Epithelial cell of esophagus (primary cell): ENCODE measurements at regions not wholly inside any gene's neighbourhood (a gene's known extent, or its start where the extent isn't known, plus 50 kb on each side); places are given as distances from the start of the nearest gene placed in this dataset.
A peak's percentile ranks its signal among the peaks of the same experiment; 100 is the strongest.

Experiments
- DNase-seq: peaks from one replicate; pipeline ENCODE4 v3.0.0; 2010; ENCODE audit warnings: low read depth
- H3K4me3 ChIP-seq: 2 replicates; pipeline ENCODE4 v1.5.1; 2011; ENCODE audit warnings: mild to moderate bottlenecking, low read length, control low read depth
- TF ChIP-seq, protein P1 (sequence below): IDR thresholded peaks from 2 replicates; pipeline ENCODE4 v1.5.1; 2011; ENCODE audit warnings: low read depth, mild to moderate bottlenecking, low read length, control low read depth, inconsistent platforms; ENCODE audit not compliant: insufficient read depth; ENCODE audit errors: missing control alignments

GRCh38 chr2:215691346-215691745 is 255.5 kb upstream of the FN1 start:
- TF ChIP-seq, protein P1, sequence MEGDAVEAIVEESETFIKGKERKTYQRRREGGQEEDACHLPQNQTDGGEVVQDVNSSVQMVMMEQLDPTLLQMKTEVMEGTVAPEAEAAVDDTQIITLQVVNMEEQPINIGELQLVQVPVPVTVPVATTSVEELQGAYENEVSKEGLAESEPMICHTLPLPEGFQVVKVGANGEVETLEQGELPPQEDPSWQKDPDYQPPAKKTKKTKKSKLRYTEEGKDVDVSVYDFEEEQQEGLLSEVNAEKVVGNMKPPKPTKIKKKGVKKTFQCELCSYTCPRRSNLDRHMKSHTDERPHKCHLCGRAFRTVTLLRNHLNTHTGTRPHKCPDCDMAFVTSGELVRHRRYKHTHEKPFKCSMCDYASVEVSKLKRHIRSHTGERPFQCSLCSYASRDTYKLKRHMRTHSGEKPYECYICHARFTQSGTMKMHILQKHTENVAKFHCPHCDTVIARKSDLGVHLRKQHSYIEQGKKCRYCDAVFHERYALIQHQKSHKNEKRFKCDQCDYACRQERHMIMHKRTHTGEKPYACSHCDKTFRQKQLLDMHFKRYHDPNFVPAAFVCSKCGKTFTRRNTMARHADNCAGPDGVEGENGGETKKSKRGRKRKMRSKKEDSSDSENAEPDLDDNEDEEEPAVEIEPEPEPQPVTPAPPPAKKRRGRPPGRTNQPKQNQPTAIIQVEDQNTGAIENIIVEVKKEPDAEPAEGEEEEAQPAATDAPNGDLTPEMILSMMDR, result no peak
- DNase-seq, result no peak
- H3K4me3 ChIP-seq, result no peak overlapping the region

DNA sequence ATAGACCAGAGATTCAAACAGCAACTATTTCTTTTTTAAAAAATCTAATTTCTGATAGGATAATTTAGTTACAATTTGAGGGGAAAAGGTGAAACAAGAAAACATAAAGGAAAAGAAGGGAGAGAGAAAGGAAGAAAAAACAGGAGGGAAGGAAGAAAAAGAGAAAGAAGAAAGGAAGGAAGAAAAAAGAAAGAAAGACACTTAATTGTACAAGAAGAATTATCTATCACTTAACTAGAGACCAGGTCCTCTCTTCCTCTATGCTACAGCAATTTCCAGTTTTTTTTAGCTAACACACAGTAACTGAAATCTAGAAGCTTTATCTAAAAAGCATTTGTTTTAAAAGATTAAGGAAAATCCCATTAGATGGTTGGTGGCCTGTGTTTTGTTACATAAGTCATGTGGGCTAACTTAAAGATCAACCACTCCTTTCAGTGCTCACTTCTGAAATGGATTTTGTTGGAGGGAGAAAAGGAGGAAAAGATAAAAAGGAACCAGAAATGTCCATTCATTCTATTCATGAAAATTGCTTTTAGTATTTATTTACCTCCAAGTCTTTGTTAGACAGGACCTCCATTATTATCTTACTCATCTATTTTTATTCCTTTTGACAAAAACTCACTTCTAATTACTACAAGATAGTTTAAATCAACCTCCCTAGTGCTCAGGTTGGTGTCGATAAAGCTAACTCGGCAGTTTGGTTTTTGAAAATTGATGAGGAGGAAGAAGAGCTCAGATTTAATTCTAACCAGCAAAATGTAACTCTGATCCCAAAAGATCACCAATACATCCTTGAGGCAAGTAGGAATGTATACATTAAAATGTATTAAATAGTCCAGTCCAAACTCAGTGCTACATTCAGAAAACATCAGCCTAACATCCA is 251.5 kb upstream of the FN1 start:
- no peak for DNase-seq
- TF ChIP-seq, protein P1, result no peak
- H3K4me3 ChIP-seq, result no peak overlapping the region

GRCh38 chr2:215685238-215685990 is 249.5 kb upstream of the FN1 start:
- no peak overlapping the region for H3K4me3 ChIP-seq
- TF ChIP-seq, protein P1, result no peak
- DNase-seq, result no peak

DNA sequence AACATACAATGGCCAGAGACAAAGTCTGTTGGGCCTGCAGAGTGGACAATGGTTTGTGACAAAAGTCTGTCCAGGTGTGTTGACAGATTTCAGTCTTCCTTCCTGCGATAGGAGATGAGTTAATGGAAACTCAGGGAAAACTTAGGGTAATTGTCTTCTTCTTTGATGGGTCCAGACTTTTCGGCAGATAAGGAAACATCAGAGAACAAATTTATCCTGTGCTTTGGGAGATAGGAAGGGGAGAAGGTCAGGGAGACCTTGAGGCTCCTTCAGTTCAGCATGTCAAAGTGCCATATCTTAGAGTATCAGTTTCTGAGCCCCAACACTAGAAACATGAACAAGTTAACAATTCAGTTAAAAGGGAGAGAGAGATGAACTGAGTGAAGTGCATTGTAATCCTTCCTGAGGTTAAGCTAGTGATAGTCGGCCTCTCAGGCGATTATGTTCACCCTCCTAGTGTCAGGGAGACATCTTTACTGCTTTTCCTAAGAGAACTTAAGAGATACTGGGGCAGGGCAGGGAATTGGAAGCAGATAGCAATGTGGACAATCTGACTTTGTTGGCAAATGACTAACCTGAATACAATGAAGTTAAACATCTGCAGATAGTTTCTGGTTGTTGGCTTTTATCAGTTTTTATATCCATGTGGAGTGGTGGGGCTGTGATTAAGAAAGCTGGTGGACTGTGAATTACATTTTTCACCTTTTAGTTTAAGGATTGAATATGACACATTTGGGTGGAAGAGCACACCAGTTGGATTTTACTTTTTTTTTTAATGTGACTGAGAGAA is 248.8 kb upstream of the FN1 start:
- DNase-seq, result peak; percentile 39
- TF ChIP-seq, protein P1, result no peak
- H3K4me3 ChIP-seq, result no peak overlapping the region

DNA sequence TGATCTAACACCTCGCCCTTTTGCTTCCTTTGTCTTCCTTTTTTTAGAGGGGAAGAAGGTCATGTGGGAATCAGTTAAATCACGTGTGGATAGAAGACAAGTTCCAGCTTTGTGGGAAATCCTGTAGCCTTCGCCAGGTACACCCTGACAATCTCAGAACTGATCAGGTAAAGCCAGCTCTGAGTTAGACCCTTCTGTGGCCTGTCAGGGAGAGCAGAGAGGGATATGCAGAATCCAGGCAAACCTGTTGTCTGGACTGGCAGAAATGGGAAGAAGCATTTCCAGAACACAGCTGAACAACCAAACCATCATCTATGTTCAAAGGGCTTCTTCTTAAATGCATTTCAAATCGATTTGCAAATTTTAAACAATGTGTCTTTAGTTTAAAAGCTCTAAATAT is 247.4 kb upstream of the FN1 start:
- H3K4me3 ChIP-seq, result no peak overlapping the region
- DNase-seq, result no peak
- TF ChIP-seq, protein P1, result no peak

GRCh38 chr2:215681799-215682596 is 246.1 kb upstream of the FN1 start:
- no peak for DNase-seq
- TF ChIP-seq, protein P1, result no peak
- no peak overlapping the region for H3K4me3 ChIP-seq
